Loucy (cell line): ENCODE measurements at regions not wholly inside any gene's neighbourhood (a gene's known extent, or its start where the extent isn't known, plus 50 kb on each side); places are given as distances from the start of the nearest gene placed in this dataset.

Experiments used
- CTCF ChIP-seq: fragments of 200-600 bp; sonication (generic); conservative IDR thresholded peaks from 2 replicates; pipeline ENCODE4 v1.5.1; 2014; ENCODE audit warnings: mild to moderate bottlenecking, antibody characterized with exemption, low read length
- EZH2phosphoT487 ChIP-seq: fragments of 200-600 bp; IDR thresholded peaks from 2 replicates; pipeline ENCODE4 v1.6.1; 2018; ENCODE audit warnings: antibody characterized with exemption, mild to moderate bottlenecking, moderate library complexity, borderline replicate concordance

GRCh38 chr1:78255383-78255782 is 209.6 kb downstream of the GIPC2 start:
- TF ChIP-seq CTCF (no peak), EZH2phosphoT487 (no peak)
